ENCODE measurements at regions not wholly inside any gene's neighbourhood (a gene's known extent, or its start where the extent isn't known, plus 50 kb on each side); places are given as distances from the start of the nearest gene placed in this dataset.
A peak's percentile ranks its signal among the peaks of the same experiment; 100 is the strongest.

GRCh38 chr4:123997776-123998449 is 601.3 kb downstream of the SPRY1 start:
- peak overlapping the region in 1 of 4 donors; percentile 38 for H3K27ac ChIP-seq
- H3K36me3 ChIP-seq, result no peaks in the 10 kb centered on the region
- no peak overlapping the region for H3K4me3 ChIP-seq
- no peaks in the 10 kb centered on the region for H3K27me3 ChIP-seq
- H3K4me1 ChIP-seq, result peaks cover 0 to 18% (median 0%) of the 10 kb centered on the region in 3 donors
- WGBS, 2 donors, result 88 to 100% methylated on average over 1 of the region's 1 CpG
- no peaks in the 10 kb centered on the region for H3K9me3 ChIP-seq
- TF ChIP-seq POLR2A (IDR thresholded peaks at IDR 0.05) (no peak), CTCF (IDR thresholded peaks at IDR 0.05) (no peak)
- intact Hi-C loops (cut with DNase I), result no loop called here
- DNase-seq, result no peak

GRCh38 chr4:124000233-124000632 is 603.6 kb downstream of the SPRY1 start:
- Histone ChIP-seq H3K4me3 (no peak overlapping the region), H3K9me3 (no peaks in the 10 kb centered on the region), H3K27ac (no peak overlapping the region), H3K36me3 (no peaks in the 10 kb centered on the region), H3K4me1 (peaks cover 0 to 15% (median 0%) of the 10 kb centered on the region in 3 donors), H3K27me3 (no peaks in the 10 kb centered on the region)
- WGBS, 2 donors, result 36 to 66% methylated on average over 2 of the region's 2 CpGs
- intact Hi-C loops (cut with DNase I), result no loop called here
- TF ChIP-seq POLR2A (IDR thresholded peaks at IDR 0.05) (no peak), CTCF (IDR thresholded peaks at IDR 0.05) (no peak)
- DNase-seq, result no peak

- Histone ChIP-seq H3K4me3 (no peak overlapping the region), H3K4me1 (peaks cover 0 to 32% (median 7%) of the 10 kb centered on the region in 3 donors), H3K27ac (no peak overlapping the region), H3K27me3 (no peaks in the 10 kb centered on the region), H3K9me3 (no peaks in the 10 kb centered on the region), H3K36me3 (no peaks in the 10 kb centered on the region)
- TF ChIP-seq CTCF (IDR thresholded peaks at IDR 0.05) (no peak), POLR2A (IDR thresholded peaks at IDR 0.05) (no peak)
- DNase-seq, result no peak
- intact Hi-C loops (cut with DNase I), result no loop called here
- WGBS, 2 donors, result 39 to 91% methylated on average over 1 of the region's 1 CpG
Observed at GRCh38 chr4:124015766-124016165, 619.2 kb downstream of the SPRY1 start.

GRCh38 chr4:124017185-124017785 is 620.7 kb downstream of the SPRY1 start:
- Histone ChIP-seq H3K4me1 (peaks cover 0 to 33% (median 7%) of the 10 kb centered on the region in 3 donors), H3K27me3 (no peaks in the 10 kb centered on the region), H3K4me3 (no peak overlapping the region), H3K36me3 (no peaks in the 10 kb centered on the region), H3K27ac (no peak overlapping the region), H3K9me3 (no peaks in the 10 kb centered on the region)
- intact Hi-C loops (cut with DNase I), result no loop called here
- no peak for DNase-seq
- 53 to 62% methylated on average over 8 of the region's 8 CpGs for WGBS, 2 donors
- no peak for TF ChIP-seq CTCF (IDR thresholded peaks at IDR 0.05)
- TF ChIP-seq POLR2A (IDR thresholded peaks at IDR 0.05), result no peak

Measured in esophagus squamous epithelium (tissue), 5 donors.